ENCODE measurements at regions not wholly inside any gene's neighbourhood (a gene's known extent, or its start where the extent isn't known, plus 50 kb on each side); places are given as distances from the start of the nearest gene placed in this dataset.

- H3K27me3 ChIP-seq: no peaks in the 10 kb centered on the region
- DNase-seq: no peak
- peak overlapping the region in 1 of 2 donors; percentile 42 for H3K27ac ChIP-seq
- no peaks in the 10 kb centered on the region for H3K4me1 ChIP-seq
- intact Hi-C loops (cut with DNase I; ENCODE audit: low total_unique reads): no loop called here
- H3K9me3 ChIP-seq: no peaks in the 10 kb centered on the region
- no peak overlapping the region for H3K4me3 ChIP-seq
- H3K36me3 ChIP-seq: no peaks in the 10 kb centered on the region
- TF ChIP-seq CTCF (IDR thresholded peaks at IDR 0.05) (no peak), POLR2A (IDR thresholded peaks at IDR 0.05) (no peak)
Observed at GRCh38 chr6:138690975-138691594, 82.5 kb upstream of the CCDC28A start.

- DNase-seq: no peak
- Histone ChIP-seq H3K4me3 (peak overlapping the region; percentile 22 to 76), H3K27me3 (no peaks in the 10 kb centered on the region), H3K9me3 (no peaks in the 10 kb centered on the region), H3K4me1 (no peaks in the 10 kb centered on the region), H3K27ac (peak overlapping the region; percentile 42 to 65), H3K36me3 (no peaks in the 10 kb centered on the region)
- TF ChIP-seq CTCF (IDR thresholded peaks at IDR 0.05) (no peak), POLR2A (IDR thresholded peaks at IDR 0.05) (no peak)
- intact Hi-C loops (cut with DNase I; ENCODE audit: low total_unique reads): no loop called here
Observed at GRCh38 chr6:138691595-138692057, 81.9 kb upstream of the CCDC28A start.

GRCh38 chr6:138692058-138692977, 81.3 kb upstream of the CCDC28A start:
- no peaks in the 10 kb centered on the region for H3K9me3 ChIP-seq
- H3K4me1 ChIP-seq: no peaks in the 10 kb centered on the region
- H3K27ac ChIP-seq: peak overlapping the region; percentile 42 to 65
- no peaks in the 10 kb centered on the region for H3K36me3 ChIP-seq
- no peaks in the 10 kb centered on the region for H3K27me3 ChIP-seq
- intact Hi-C loops (cut with DNase I; ENCODE audit: low total_unique reads): no loop called here
- H3K4me3 ChIP-seq: peak overlapping the region; percentile 22 to 76
- peak in 1 of 2 donors; percentile 14 for TF ChIP-seq POLR2A (IDR thresholded peaks at IDR 0.05)
- TF ChIP-seq CTCF (IDR thresholded peaks at IDR 0.05): peak; percentile 52 to 86 (median 67)
- peak; percentile 57 to 68 for DNase-seq

- Histone ChIP-seq H3K27ac (peak overlapping the region; percentile 42 to 65), H3K4me3 (peak overlapping the region; percentile 22 to 76), H3K27me3 (no peaks in the 10 kb centered on the region), H3K9me3 (no peaks in the 10 kb centered on the region), H3K4me1 (no peaks in the 10 kb centered on the region), H3K36me3 (no peaks in the 10 kb centered on the region)
- no peak for TF ChIP-seq CTCF (IDR thresholded peaks at IDR 0.05)
- TF ChIP-seq POLR2A (IDR thresholded peaks at IDR 0.05): peak in 1 of 2 donors; percentile 32
- peak; percentile 34 to 39 for DNase-seq
- intact Hi-C loops (cut with DNase I; ENCODE audit: low total_unique reads): no loop called here
Observed at GRCh38 chr6:138692978-138693909, 80.3 kb upstream of the CCDC28A start.

Data from uterus (tissue), 3 donors.